SK-N-SH (cell line): ENCODE measurements at regions not wholly inside any gene's neighbourhood (a gene's known extent, or its start where the extent isn't known, plus 50 kb on each side); places are given as distances from the start of the nearest gene placed in this dataset.

Source experiments
- CTCF ChIA-PET: fragments of 300-600, 350-600 bp; formaldehyde crosslinking; extraction: SDS; loops from one replicate; lab custom pipeline; 2021; lab: Yijun Ruan, JAX
- POLR2A ChIA-PET: fragments of 350-600 bp; sonication (Branson Sonifier 250); formaldehyde crosslinking; extraction: SDS; loops from one replicate; lab custom pipeline; 2020; ENCODE audit warnings: antibody characterized with exemption, inconsistent platforms; lab: Yijun Ruan, JAX
- DNase-seq: peaks from one replicate; pipeline ENCODE4 v3.0.0; 2012
- H2AFZ ChIP-seq: fragments of 200-600 bp; sonication (generic); 2 replicates; pipeline ENCODE4 v1.8.1; 2016; ENCODE audit warnings: antibody characterized with exemption, mild to moderate bottlenecking, low read depth
- H3F3A ChIP-seq: fragments of 200-600 bp; sonication (generic); replicated peaks from 2 replicates; pipeline ENCODE3; 2016; ENCODE audit warnings: antibody characterized with exemption, mild to moderate bottlenecking; ENCODE audit not compliant: insufficient read depth
- H3K27ac ChIP-seq, 2 experiments: fragments of 200-500 bp in 1 of 2; fragments of 200-600 bp in 1 of 2; sonication (Bioruptor generic) in 1 of 2; sonication (generic), shearing (Covaris generic) in 1 of 2; 2 replicates each; pipeline versions ENCODE4 v1.5.1 to v1.6.1; 2014 to 2016; ENCODE audit warnings: low read depth in 2 of 2, inconsistent platforms in 1 of 2, low read length in 1 of 2, mild to moderate bottlenecking in 1 of 2, mixed read lengths in 1 of 2
- H3K27me3 ChIP-seq: fragments of 200-600 bp; sonication (generic), shearing (Covaris generic); 2 replicates; pipeline ENCODE4 v1.6.1; 2016; ENCODE audit warnings: mixed run types; ENCODE audit not compliant: insufficient read depth
- H3K36me3 ChIP-seq, 2 experiments: fragments of 200-500 bp in 1 of 2; fragments of 200-600 bp in 1 of 2; sonication (Bioruptor generic) in 1 of 2; sonication (generic) in 1 of 2; replicated peaks in 1 of 2; 2 replicates each; pipeline versions ENCODE3 to v1.5.1; 2014 to 2016; ENCODE audit warnings: low read length in 1 of 2, mild to moderate bottlenecking in 1 of 2; ENCODE audit not compliant: insufficient read depth in 2 of 2, control insufficient read depth in 1 of 2
- H3K4me1 ChIP-seq, 2 experiments: fragments of 200-500 bp in 1 of 2; fragments of 200-600 bp in 1 of 2; sonication (Bioruptor generic) in 1 of 2; sonication (generic), shearing (Covaris generic) in 1 of 2; 2 replicates each; pipeline versions ENCODE4 v1.5.1 to v1.6.1; 2014 to 2016; ENCODE audit warnings: low read depth in 1 of 2, low read length in 1 of 2, mixed run types in 1 of 2; ENCODE audit not compliant: insufficient read depth in 2 of 2, control insufficient read depth in 1 of 2
- H3K4me2 ChIP-seq: fragments of 200-600 bp; sonication (generic), shearing (Covaris generic); 2 replicates; pipeline ENCODE4 v1.6.1; 2017; ENCODE audit warnings: mixed run types
- H3K4me3 ChIP-seq, 2 experiments: fragments of 200-500 bp in 1 of 2; fragments of 200-600 bp in 1 of 2; sonication (Bioruptor generic) in 1 of 2; sonication (generic), shearing (Covaris generic) in 1 of 2; 2 replicates each; pipeline versions ENCODE4 v1.5.1 to v1.8.1; 2014 to 2016; ENCODE audit warnings: low read depth in 2 of 2, inconsistent platforms in 1 of 2, low read length in 1 of 2, mild to moderate bottlenecking in 1 of 2, mixed read lengths in 1 of 2, moderate library complexity in 1 of 2
- H3K79me2 ChIP-seq: fragments of 200-600 bp; sonication (generic); 2 replicates; pipeline ENCODE4 v1.8.1; 2017; ENCODE audit warnings: mild to moderate bottlenecking; ENCODE audit not compliant: insufficient read depth
- H3K9ac ChIP-seq: fragments of 200-600 bp; sonication (generic); 2 replicates; pipeline ENCODE4 v1.6.1; 2017; ENCODE audit warnings: mixed run types
- H3K9me2 ChIP-seq: fragments of 200-600 bp; sonication (generic); 2 replicates; pipeline ENCODE4 v1.6.1; 2017; ENCODE audit warnings: mixed run types
- H3K9me3 ChIP-seq: fragments of 200-600 bp; sonication (generic); 2 replicates; pipeline ENCODE4 v1.6.1; 2017; ENCODE audit warnings: mixed run types, mild to moderate bottlenecking, moderate library complexity
- H4K20me1 ChIP-seq: fragments of 200-600 bp; sonication (generic); 2 replicates; pipeline ENCODE4 v1.6.1; 2017; ENCODE audit warnings: mild to moderate bottlenecking, mixed run types; ENCODE audit not compliant: insufficient read depth
- CHD2 ChIP-seq: fragments of 150-350 bp; IDR thresholded peaks from 2 replicates; pipeline ENCODE4 v1.6.1; 2018; ENCODE audit warnings: low read length; ENCODE audit not compliant: partially characterized antibody
- ELF1 ChIP-seq: IDR thresholded peaks from 2 replicates; pipeline ENCODE4 v1.4.0; 2012
- EP300 ChIP-seq, 2 experiments: IDR thresholded peaks; 2 replicates each; pipeline versions ENCODE4 v1.4.0 to v1.6.1; 2012; ENCODE audit warnings: borderline replicate concordance in 1 of 2, low read depth in 1 of 2, low read length in 1 of 2
- EZH2phosphoT487 ChIP-seq: fragments of 200-600 bp; sonication (generic); IDR thresholded peaks from 2 replicates; pipeline ENCODE4 v1.6.1; 2017; ENCODE audit warnings: low read depth, mixed run types, mild to moderate bottlenecking, antibody characterized with exemption, moderate library complexity, borderline replicate concordance
- FOXJ3 ChIP-seq: sonication (generic); formaldehyde crosslinking; IDR thresholded peaks from 2 replicates; pipeline ENCODE4 v1.5.1; 2020; ENCODE audit warnings: mild to moderate bottlenecking, missing genetic modification reagents
- GATA2 ChIP-seq: sonication (generic); formaldehyde crosslinking; IDR thresholded peaks from 2 replicates; pipeline ENCODE4 v1.5.0; 2020; ENCODE audit warnings: mild to moderate bottlenecking, missing genetic modification reagents
- MXI1 ChIP-seq: IDR thresholded peaks from 2 replicates; pipeline ENCODE4 v1.6.1; 2012; ENCODE audit warnings: mild to moderate bottlenecking, low read depth, low read length, improper control_type of control experiment
- NRF1 ChIP-seq: IDR thresholded peaks from 2 replicates; pipeline ENCODE4 v1.6.1; 2012; ENCODE audit warnings: low read depth, mild to moderate bottlenecking, low read length
- RAD21 ChIP-seq: IDR thresholded peaks from 2 replicates; pipeline ENCODE4 v1.6.1; 2012; ENCODE audit warnings: mild to moderate bottlenecking, low read length
- RCOR1 ChIP-seq: fragments of 150-350 bp; IDR thresholded peaks from 2 replicates; pipeline ENCODE4 v1.6.1; 2017; ENCODE audit warnings: antibody characterized with exemption, low read length
- RXRA ChIP-seq: IDR thresholded peaks from 2 replicates; pipeline ENCODE4 v1.4.0; 2012; ENCODE audit warnings: low read depth, mild to moderate bottlenecking, borderline replicate concordance
- SMC3 ChIP-seq: IDR thresholded peaks from 2 replicates; pipeline ENCODE4 v1.6.1; 2012; ENCODE audit warnings: low read depth, low read length, improper control_type of control experiment
- TAF1 ChIP-seq: IDR thresholded peaks from 2 replicates; pipeline ENCODE4 v1.6.1; 2012; ENCODE audit warnings: low read depth, mild to moderate bottlenecking, low read length, moderate library complexity, borderline replicate concordance
- TCF12 ChIP-seq: IDR thresholded peaks from 2 replicates; pipeline ENCODE4 v1.4.0; 2012
- YY1 ChIP-seq: IDR thresholded peaks from 2 replicates; pipeline ENCODE4 v1.4.0; 2012; ENCODE audit warnings: low read depth, mild to moderate bottlenecking
- WGBS: methylation state at CpG from one replicate; pipeline ENCODE4 v1.1.6; 2017; ENCODE audit warnings: low lambda C conversion rate; 5-methylcytosine and 5-hydroxymethylcytosine counted together
- TF ChIP-seq, protein P1 (sequence below): fragments of 150-350 bp; IDR thresholded peaks from 2 replicates; pipeline ENCODE4 v1.6.1; 2017; ENCODE audit warnings: antibody characterized with exemption, low read length, low read depth, borderline replicate concordance
- TF ChIP-seq, protein P2 (sequence below): IDR thresholded peaks from 2 replicates; pipeline ENCODE4 v1.4.0; 2012; ENCODE audit warnings: low read depth, borderline replicate concordance
- TF ChIP-seq, protein P3 (sequence below): IDR thresholded peaks from 2 replicates; pipeline ENCODE4 v1.6.1; 2012; ENCODE audit warnings: mild to moderate bottlenecking, low read depth, low read length, moderate library complexity
- TF ChIP-seq, protein P4 (sequence below): IDR thresholded peaks from 2 replicates; pipeline ENCODE4 v1.4.0; 2012; ENCODE audit warnings: low read depth

DNA sequence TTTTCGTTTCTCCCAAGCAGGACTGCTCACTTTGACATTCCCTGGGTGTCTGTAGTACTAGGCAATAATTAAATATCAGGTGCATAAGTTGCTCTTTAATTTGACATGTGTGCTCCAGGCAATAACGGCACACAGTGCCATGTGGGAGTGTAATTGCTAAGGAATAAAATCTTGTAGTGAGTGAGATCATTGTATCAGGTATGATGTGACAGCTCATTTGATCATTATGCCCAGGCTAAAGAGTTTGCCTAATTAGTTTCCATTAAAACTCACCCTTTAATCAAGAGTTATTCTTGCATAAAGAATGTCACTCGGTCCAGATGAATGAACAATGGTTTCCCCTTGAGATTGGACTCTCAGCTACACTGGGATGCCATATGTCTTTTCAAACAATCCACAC, 220.0 kb downstream of the INSC start:
- Histone ChIP-seq H3K9ac (no peak overlapping the region), H3K9me3 (no peaks in the 10 kb centered on the region), H3K27ac (no peak overlapping the region), H3K36me3 (no peaks in the 10 kb centered on the region), H3F3A (no peaks in the 10 kb centered on the region), H3K4me1 (peaks cover 0 to 13% of the 10 kb centered on the region in 2 experiments; a peak in 2 of 4 replicates), H3K4me3 (no peak overlapping the region), H2AFZ (no peak overlapping the region), H3K27me3 (no peaks in the 10 kb centered on the region), H3K79me2 (no peaks in the 10 kb centered on the region), H3K9me2 (no peaks in the 10 kb centered on the region), H3K4me2 (no peak overlapping the region), H4K20me1 (no peaks in the 10 kb centered on the region)
- TF ChIP-seq TAF1, result no peak
- ChIA-PET CTCF (interaction anchor here (0.6 to 1.1 kb wide), 4 partner anchors 63 to 1285 kb away, joined by 3 to 5 read pairs (median 3); no protein-coding TSS in a partner anchor), POLR2A (no interaction called here)
- no peak for DNase-seq
- 15% methylated on average over 3 of the region's 3 CpGs for WGBS

DNA sequence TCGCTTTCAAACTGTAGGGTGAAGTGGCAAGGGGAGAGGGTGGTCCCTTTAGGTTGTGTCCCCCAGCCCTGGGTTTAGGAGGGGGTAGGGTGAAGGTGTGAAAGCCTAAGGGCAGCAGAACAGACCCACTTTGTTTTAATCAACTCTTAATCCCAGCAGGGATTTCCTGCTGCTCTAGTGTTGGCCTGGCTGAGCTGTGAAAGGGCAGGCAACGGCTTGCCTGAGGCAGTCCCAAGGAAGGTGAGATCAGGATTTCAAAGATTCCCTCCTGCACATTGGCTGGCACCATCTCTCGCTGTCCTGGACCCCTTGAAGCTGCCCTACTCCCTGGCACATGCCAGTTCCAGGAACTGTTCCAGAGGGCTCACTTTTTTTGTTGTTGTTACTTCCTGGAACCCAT, 221.3 kb downstream of the INSC start:
- H3K79me2 ChIP-seq, result no peaks in the 10 kb centered on the region
- H3K4me2 ChIP-seq, result no peak overlapping the region
- H3K27me3 ChIP-seq, result no peaks in the 10 kb centered on the region
- CTCF ChIA-PET, result no interaction called here
- no peaks in the 10 kb centered on the region for H3F3A ChIP-seq
- H3K4me1 ChIP-seq, result peaks cover 0 to 13% of the 10 kb centered on the region in 2 experiments; a peak in 2 of 4 replicates
- no peak overlapping the region for H3K9ac ChIP-seq
- POLR2A ChIA-PET, result no interaction called here
- H4K20me1 ChIP-seq, result no peaks in the 10 kb centered on the region
- H3K27ac ChIP-seq, result no peak overlapping the region
- 10% methylated on average over 3 of the region's 3 CpGs for WGBS
- TF ChIP-seq RAD21 (no peak), RXRA (no peak), GATA2 (no peak), ELF1 (no peak), YY1 (no peak), MXI1 (no peak)
- TF ChIP-seq, protein P1, sequence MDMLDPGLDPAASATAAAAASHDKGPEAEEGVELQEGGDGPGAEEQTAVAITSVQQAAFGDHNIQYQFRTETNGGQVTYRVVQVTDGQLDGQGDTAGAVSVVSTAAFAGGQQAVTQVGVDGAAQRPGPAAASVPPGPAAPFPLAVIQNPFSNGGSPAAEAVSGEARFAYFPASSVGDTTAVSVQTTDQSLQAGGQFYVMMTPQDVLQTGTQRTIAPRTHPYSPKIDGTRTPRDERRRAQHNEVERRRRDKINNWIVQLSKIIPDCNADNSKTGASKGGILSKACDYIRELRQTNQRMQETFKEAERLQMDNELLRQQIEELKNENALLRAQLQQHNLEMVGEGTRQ, result no peak
- TF ChIP-seq, all 33 proteins: peak for 0
- no peak for DNase-seq
- no peaks in the 10 kb centered on the region for H3K36me3 ChIP-seq
- H3K4me3 ChIP-seq, result no peak overlapping the region
- no peaks in the 10 kb centered on the region for H3K9me3 ChIP-seq
- H3K9me2 ChIP-seq, result no peaks in the 10 kb centered on the region
- H2AFZ ChIP-seq, result no peak overlapping the region

DNA sequence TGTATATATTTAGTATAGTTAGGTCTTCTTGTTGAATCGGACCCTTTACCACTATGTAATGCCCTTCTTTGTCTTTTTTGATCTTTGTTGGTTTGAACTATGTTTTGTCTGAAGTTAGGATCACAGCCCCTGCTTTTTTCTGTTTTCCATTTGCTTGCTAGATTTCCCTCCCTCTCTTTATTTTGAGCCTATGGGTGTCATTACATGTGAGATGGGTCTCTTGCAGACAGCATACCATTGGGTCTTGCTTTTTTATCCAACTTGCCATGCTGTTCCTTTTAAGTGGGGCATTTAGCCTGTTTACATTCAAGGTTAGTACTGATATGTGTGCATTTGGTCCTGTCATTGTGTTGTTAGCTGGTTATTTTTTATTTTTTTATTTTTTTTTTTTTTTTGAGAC, 224.6 kb downstream of the INSC start:
- no peak overlapping the region for H3K4me2 ChIP-seq
- H3K79me2 ChIP-seq, result no peaks in the 10 kb centered on the region
- H3K9ac ChIP-seq, result no peak overlapping the region
- DNase-seq, result no peak
- H4K20me1 ChIP-seq, result no peaks in the 10 kb centered on the region
- H3K36me3 ChIP-seq, result no peaks in the 10 kb centered on the region
- WGBS, result 4% methylated on average over 1 of the region's 1 CpG
- H3K27me3 ChIP-seq, result no peaks in the 10 kb centered on the region
- POLR2A ChIA-PET, result no interaction called here
- CTCF ChIA-PET, result interaction anchor here (0.6 to 1.2 kb wide), 3 partner anchors 9 to 1276 kb away, joined by 3 read pairs; no protein-coding TSS in a partner anchor
- no peaks in the 10 kb centered on the region for H3K9me3 ChIP-seq
- no peaks in the 10 kb centered on the region for H3F3A ChIP-seq
- no peak overlapping the region for H3K27ac ChIP-seq
- no peaks in the 10 kb centered on the region for H3K9me2 ChIP-seq
- no peak overlapping the region for H3K4me3 ChIP-seq
- peaks cover 0 to under 1% of the 10 kb centered on the region in 2 experiments; a peak in 1 of 4 replicates for H3K4me1 ChIP-seq
- H2AFZ ChIP-seq, result no peak overlapping the region
- TF ChIP-seq RCOR1 (no peak), FOXJ3 (CRISPR knock-in tag) (no peak), SMC3 (no peak), CHD2 (no peak), EZH2phosphoT487 (no peak), EP300 (IDR thresholded peaks at IDR 0.05; ENCODE audit: borderline replicate concordance in 1 of 2, low read depth in 1 of 2, low read length in 1 of 2) (no peak), TCF12 (no peak), NRF1 (no peak)
- TF ChIP-seq, protein P2, sequence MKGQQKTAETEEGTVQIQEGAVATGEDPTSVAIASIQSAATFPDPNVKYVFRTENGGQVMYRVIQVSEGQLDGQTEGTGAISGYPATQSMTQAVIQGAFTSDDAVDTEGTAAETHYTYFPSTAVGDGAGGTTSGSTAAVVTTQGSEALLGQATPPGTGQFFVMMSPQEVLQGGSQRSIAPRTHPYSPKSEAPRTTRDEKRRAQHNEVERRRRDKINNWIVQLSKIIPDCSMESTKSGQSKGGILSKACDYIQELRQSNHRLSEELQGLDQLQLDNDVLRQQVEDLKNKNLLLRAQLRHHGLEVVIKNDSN, result no peak
- TF ChIP-seq, protein P3, sequence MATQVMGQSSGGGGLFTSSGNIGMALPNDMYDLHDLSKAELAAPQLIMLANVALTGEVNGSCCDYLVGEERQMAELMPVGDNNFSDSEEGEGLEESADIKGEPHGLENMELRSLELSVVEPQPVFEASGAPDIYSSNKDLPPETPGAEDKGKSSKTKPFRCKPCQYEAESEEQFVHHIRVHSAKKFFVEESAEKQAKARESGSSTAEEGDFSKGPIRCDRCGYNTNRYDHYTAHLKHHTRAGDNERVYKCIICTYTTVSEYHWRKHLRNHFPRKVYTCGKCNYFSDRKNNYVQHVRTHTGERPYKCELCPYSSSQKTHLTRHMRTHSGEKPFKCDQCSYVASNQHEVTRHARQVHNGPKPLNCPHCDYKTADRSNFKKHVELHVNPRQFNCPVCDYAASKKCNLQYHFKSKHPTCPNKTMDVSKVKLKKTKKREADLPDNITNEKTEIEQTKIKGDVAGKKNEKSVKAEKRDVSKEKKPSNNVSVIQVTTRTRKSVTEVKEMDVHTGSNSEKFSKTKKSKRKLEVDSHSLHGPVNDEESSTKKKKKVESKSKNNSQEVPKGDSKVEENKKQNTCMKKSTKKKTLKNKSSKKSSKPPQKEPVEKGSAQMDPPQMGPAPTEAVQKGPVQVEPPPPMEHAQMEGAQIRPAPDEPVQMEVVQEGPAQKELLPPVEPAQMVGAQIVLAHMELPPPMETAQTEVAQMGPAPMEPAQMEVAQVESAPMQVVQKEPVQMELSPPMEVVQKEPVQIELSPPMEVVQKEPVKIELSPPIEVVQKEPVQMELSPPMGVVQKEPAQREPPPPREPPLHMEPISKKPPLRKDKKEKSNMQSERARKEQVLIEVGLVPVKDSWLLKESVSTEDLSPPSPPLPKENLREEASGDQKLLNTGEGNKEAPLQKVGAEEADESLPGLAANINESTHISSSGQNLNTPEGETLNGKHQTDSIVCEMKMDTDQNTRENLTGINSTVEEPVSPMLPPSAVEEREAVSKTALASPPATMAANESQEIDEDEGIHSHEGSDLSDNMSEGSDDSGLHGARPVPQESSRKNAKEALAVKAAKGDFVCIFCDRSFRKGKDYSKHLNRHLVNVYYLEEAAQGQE, result no peak
- TF ChIP-seq, protein P4, sequence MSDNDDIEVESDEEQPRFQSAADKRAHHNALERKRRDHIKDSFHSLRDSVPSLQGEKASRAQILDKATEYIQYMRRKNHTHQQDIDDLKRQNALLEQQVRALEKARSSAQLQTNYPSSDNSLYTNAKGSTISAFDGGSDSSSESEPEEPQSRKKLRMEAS, result no peak
